Epithelial cell of proximal tubule (primary cell): ENCODE measurements at regions not wholly inside any gene's neighbourhood (a gene's known extent, or its start where the extent isn't known, plus 50 kb on each side); places are given as distances from the start of the nearest gene placed in this dataset.

Experiments used
- DNase-seq: peaks from one replicate; pipeline ENCODE4 v3.0.0-alpha.2; 2011; ENCODE audit warnings: low read depth
- H3K4me3 ChIP-seq: 2 replicates; pipeline ENCODE4 v1.5.1; 2011; ENCODE audit warnings: low read depth, mild to moderate bottlenecking, low read length
- TF ChIP-seq, protein P1 (sequence below): conservative IDR thresholded peaks from 2 replicates; pipeline ENCODE4 v1.5.1; 2012; ENCODE audit warnings: low read depth, mild to moderate bottlenecking, low read length

- TF ChIP-seq, protein P1, sequence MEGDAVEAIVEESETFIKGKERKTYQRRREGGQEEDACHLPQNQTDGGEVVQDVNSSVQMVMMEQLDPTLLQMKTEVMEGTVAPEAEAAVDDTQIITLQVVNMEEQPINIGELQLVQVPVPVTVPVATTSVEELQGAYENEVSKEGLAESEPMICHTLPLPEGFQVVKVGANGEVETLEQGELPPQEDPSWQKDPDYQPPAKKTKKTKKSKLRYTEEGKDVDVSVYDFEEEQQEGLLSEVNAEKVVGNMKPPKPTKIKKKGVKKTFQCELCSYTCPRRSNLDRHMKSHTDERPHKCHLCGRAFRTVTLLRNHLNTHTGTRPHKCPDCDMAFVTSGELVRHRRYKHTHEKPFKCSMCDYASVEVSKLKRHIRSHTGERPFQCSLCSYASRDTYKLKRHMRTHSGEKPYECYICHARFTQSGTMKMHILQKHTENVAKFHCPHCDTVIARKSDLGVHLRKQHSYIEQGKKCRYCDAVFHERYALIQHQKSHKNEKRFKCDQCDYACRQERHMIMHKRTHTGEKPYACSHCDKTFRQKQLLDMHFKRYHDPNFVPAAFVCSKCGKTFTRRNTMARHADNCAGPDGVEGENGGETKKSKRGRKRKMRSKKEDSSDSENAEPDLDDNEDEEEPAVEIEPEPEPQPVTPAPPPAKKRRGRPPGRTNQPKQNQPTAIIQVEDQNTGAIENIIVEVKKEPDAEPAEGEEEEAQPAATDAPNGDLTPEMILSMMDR: no peak
- no peak overlapping the region for H3K4me3 ChIP-seq
- DNase-seq: no peak
Observed at GRCh38 chr9:80522465-80522864, 950.7 kb downstream of the TLE4 start.

- TF ChIP-seq, protein P1: no peak
- H3K4me3 ChIP-seq: no peak overlapping the region
- DNase-seq: no peak
Observed at GRCh38 chr9:80521151-80521550, 949.4 kb downstream of the TLE4 start.

DNA sequence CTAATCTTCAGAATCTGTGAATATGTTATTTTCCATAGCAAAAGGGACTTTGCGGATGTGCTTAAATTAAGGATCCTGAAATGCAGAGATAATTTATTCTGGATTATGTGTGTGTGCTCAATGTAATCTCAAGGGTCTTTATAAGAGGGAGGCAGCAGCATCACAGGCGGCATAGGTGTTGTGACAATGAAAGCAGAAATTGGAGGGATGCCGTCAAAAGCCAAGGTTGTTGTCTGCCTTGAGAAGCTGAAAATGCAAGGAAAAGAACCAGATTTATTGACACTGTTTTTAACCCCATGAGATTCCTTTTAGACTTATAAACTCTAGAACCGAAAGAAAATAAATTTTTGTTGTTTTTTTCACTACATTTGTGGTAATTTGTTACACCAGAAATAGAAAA lies 948.5 kb downstream of the TLE4 start:
- no peak overlapping the region for H3K4me3 ChIP-seq

DNA sequence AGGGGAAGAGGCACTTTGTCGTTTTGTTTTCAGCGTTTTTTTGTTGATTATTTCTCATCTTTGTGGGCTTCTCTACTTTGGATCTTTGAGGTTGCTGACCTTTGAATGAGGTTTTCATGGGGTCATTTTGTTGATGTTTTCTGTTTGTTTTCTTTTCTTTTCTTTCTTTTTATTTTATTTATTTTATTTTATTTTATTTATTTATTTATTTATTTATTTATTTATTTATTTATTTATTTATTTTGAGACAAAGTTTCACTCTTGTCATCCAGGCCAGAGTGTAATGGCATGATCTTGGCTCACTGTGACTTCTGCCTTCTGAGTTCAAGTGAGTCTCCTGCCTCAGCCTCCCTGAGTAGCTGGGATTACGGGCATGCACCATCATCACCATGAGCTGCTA lies 946.7 kb downstream of the TLE4 start:
- no peak for DNase-seq
- TF ChIP-seq, protein P1: no peak
- H3K4me3 ChIP-seq: no peak overlapping the region

More for the DNA sequence above, 948.5 kb downstream of the TLE4 start:
- no peak for DNase-seq
- TF ChIP-seq, protein P1: no peak

- TF ChIP-seq, protein P1: no peak
- DNase-seq: no peak
Observed at GRCh38 chr9:80516679-80517078, 944.9 kb downstream of the TLE4 start.

DNA sequence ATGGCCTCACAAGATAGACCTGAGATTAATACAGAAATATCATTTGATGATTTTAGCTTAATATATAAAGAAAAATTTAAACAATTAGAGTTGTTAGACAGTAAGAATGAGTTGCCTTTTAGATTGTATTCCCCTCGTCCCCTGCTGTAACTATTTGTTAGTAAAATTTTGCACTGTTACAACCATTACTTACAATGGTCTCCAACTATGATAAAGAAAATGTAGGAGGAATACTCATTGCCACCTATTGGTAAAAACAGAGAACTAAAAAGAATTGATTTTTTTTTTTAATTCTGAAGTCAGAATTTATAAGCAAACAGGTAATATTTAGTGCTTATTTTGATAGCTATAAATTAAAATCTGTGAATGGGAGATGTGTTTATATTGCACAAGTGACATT lies 937.6 kb downstream of the TLE4 start:
- no peak for DNase-seq
- H3K4me3 ChIP-seq: no peak overlapping the region

More at GRCh38 chr9:80516679-80517078, 944.9 kb downstream of the TLE4 start:
- H3K4me3 ChIP-seq: no peak overlapping the region

DNA sequence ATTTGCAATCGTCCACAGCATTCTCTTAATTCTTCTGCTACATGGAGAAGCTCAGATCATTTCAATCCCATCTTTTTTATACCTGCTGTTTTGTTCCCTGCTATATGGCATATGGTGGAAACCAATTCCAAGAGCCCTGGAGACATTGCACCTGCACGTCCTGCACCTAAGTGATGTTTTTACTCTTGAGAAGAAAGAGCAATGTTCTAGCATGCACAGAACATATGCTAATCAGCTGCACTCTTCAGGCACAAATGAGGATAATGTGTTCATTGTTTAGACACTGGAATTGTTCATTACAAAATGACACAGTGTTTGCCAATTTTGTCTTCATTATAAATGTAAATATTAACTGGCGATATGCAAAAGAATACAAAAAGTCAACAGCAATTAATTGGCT lies 935.8 kb downstream of the TLE4 start:
- no peak for DNase-seq
- TF ChIP-seq, protein P1: no peak
- H3K4me3 ChIP-seq: no peak overlapping the region

More for the DNA sequence above, 937.6 kb downstream of the TLE4 start:
- TF ChIP-seq, protein P1: no peak
